CD4-positive, alpha-beta T cell (primary cell): ENCODE measurements at regions not wholly inside any gene's neighbourhood (a gene's known extent, or its start where the extent isn't known, plus 50 kb on each side); places are given as distances from the start of the nearest gene placed in this dataset.

Experiments
- ATAC-seq: fragments of 200-7000 bp; cut with Tn5 transposase; one replicate; pipeline ENCODE4 v1.10.0; 2022; ENCODE audit warnings: mild to moderate bottlenecking; ENCODE audit not compliant: poor library complexity
- CTCF ChIA-PET: fragments of 350-600 bp; sonication (Branson Sonifier 250); formaldehyde crosslinking; loops from one replicate; lab custom pipeline; 2021; ENCODE audit warnings: antibody characterized with exemption, inconsistent platforms; lab: Charles Lee
- POLR2A ChIA-PET: fragments of 350-600 bp; sonication (Branson Sonifier 250); formaldehyde crosslinking; loops from one replicate; lab custom pipeline; 2021; ENCODE audit warnings: antibody characterized with exemption, inconsistent platforms; lab: Charles Lee
- DNase-seq, 14 experiments: peaks; one replicate each; pipeline ENCODE4 v3.0.0-alpha.2; 2013 to 2020; ENCODE audit warnings: mixed read lengths in 2 of 14
- H3K27ac ChIP-seq, 2 donors: one replicate each; pipeline versions ENCODE4 v1.5.1 to v1.7.0; 2013; ENCODE audit warnings: low read length in 2 of 2, low read depth in 1 of 2, mild to moderate bottlenecking in 1 of 2
- H3K27me3 ChIP-seq, 2 experiments: 1 replicate in 1 of 2; 2 replicates in 1 of 2; pipeline versions ENCODE4 v1.6.1 to v1.7.0; 2013; ENCODE audit warnings: low read length in 2 of 2, control low read depth in 1 of 2, mild to moderate bottlenecking in 1 of 2, moderate library complexity in 1 of 2; ENCODE audit not compliant: insufficient read depth in 2 of 2, control insufficient read depth in 1 of 2
- H3K36me3 ChIP-seq: one replicate; pipeline ENCODE4 v1.6.1; 2013; ENCODE audit warnings: low read length, control low read depth; ENCODE audit not compliant: insufficient read depth
- H3K4me1 ChIP-seq: one replicate; pipeline ENCODE4 v1.6.1; 2013; ENCODE audit warnings: low read length, control low read depth; ENCODE audit not compliant: insufficient read depth
- H3K4me3 ChIP-seq: one replicate; pipeline ENCODE4 v1.5.1; 2013; ENCODE audit warnings: mild to moderate bottlenecking, low read length, moderate library complexity
- H3K9me3 ChIP-seq, 2 experiments: 1 replicate in 1 of 2; 2 replicates in 1 of 2; pipeline versions ENCODE4 v1.6.1 to v1.7.0; 2013; ENCODE audit warnings: low read length in 2 of 2, mild to moderate bottlenecking in 2 of 2, control low read depth in 1 of 2, moderate library complexity in 1 of 2; ENCODE audit not compliant: control insufficient read depth in 1 of 2, insufficient read depth in 1 of 2
- H3K27ac Mint-ChIP-seq: one replicate; pipeline ENCODE4 v1.8.0; 2020; ENCODE audit warnings: mixed read lengths
- H3K27me3 Mint-ChIP-seq: one replicate; pipeline ENCODE4 v1.8.0; 2021; ENCODE audit warnings: mixed read lengths
- H3K36me3 Mint-ChIP-seq: one replicate; pipeline ENCODE4 v1.8.0; 2021; ENCODE audit warnings: low read depth, mixed read lengths
- H3K4me1 Mint-ChIP-seq: one replicate; pipeline ENCODE4 v1.8.0; 2021; ENCODE audit warnings: low read depth, mixed read lengths
- H3K4me3 Mint-ChIP-seq: one replicate; pipeline ENCODE4 v1.8.0; 2020; ENCODE audit warnings: mild to moderate bottlenecking, mixed read lengths
- H3K9me3 Mint-ChIP-seq: one replicate; pipeline ENCODE4 v1.8.0; 2020; ENCODE audit warnings: mixed read lengths
- intact Hi-C, 2 experiments: fragments of 100-400 bp; cut with DNase I in 1 of 2; cut with micrococcal nuclease in 1 of 2; formaldehyde crosslinking; loops; one replicate each; pipeline versions ENCODE4 v1.15.1 to v1.9.0; 2023 to 2025; cut with DNase I, micrococcal nuclease
- TF ChIP-seq, protein P1 (sequence below): fragments of 200-600 bp; IDR thresholded peaks from one replicate; pipeline ENCODE4 v1.8.0; 2022; ENCODE audit warnings: antibody characterized with exemption, mild to moderate bottlenecking

DNA sequence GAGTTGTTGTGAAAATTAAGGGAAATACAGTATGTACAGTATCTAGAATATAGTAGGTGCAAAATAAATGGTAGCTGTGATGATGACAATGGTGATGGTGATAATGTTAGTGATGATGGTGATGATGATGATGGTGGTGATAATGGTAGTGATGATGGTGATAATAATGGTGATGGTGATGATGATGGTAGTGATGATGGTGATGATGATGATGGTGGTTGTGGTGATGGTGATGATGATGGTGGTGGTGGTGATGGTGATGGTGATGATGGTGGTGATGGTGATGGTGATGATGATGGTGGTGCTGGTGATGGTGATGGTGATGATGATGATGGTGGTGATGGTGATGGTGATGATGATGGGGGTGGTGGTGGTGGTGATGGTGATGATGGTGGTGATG is 91.3 kb upstream of the FOXF1 start:
- TF ChIP-seq, protein P1, sequence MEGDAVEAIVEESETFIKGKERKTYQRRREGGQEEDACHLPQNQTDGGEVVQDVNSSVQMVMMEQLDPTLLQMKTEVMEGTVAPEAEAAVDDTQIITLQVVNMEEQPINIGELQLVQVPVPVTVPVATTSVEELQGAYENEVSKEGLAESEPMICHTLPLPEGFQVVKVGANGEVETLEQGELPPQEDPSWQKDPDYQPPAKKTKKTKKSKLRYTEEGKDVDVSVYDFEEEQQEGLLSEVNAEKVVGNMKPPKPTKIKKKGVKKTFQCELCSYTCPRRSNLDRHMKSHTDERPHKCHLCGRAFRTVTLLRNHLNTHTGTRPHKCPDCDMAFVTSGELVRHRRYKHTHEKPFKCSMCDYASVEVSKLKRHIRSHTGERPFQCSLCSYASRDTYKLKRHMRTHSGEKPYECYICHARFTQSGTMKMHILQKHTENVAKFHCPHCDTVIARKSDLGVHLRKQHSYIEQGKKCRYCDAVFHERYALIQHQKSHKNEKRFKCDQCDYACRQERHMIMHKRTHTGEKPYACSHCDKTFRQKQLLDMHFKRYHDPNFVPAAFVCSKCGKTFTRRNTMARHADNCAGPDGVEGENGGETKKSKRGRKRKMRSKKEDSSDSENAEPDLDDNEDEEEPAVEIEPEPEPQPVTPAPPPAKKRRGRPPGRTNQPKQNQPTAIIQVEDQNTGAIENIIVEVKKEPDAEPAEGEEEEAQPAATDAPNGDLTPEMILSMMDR, result no peak
- H3K27ac ChIP-seq, result no peak overlapping the region
- ATAC-seq (no peak), DNase-seq (no peak)
- H3K27me3 ChIP-seq, result peaks cover 0 to 3% of the 10 kb centered on the region in 2 experiments
- Mint-ChIP-seq H3K27me3 (no peaks in the 10 kb centered on the region), H3K36me3 (no peaks in the 10 kb centered on the region), H3K9me3 (peaks cover 5% of the 10 kb centered on the region), H3K4me3 (no peak overlapping the region), H3K27ac (no peak overlapping the region), H3K4me1 (no peaks in the 10 kb centered on the region)
- H3K4me1 ChIP-seq, result no peaks in the 10 kb centered on the region
- intact Hi-C loops, result no loop called here
- ChIA-PET POLR2A (no interaction called here), CTCF (no interaction called here)
- H3K4me3 ChIP-seq, result no peak overlapping the region
- peaks cover 4 to 11% of the 10 kb centered on the region in 2 experiments for H3K9me3 ChIP-seq
- no peaks in the 10 kb centered on the region for H3K36me3 ChIP-seq

DNA sequence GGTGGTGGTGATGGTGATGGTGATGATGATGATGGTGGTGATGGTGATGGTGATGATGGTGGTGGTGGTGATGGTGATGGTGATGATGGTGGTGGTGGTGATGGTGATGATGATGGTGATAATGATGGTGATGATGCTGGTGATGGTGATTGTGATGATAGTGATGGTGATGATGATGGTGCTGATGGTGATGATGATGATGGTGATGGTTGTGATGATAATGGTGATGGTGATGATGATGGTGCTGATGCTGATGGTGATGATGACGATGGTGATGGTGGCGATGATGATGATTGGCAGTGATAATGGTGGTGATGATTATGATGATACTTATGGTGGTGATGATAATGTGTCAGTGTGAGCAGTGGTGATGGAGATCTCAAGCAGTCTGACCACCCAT is 90.8 kb upstream of the FOXF1 start:
- H3K9me3 Mint-ChIP-seq, result peaks cover 5% of the 10 kb centered on the region
- ATAC-seq (no peak), DNase-seq (no peak)
- H3K4me1 Mint-ChIP-seq, result no peaks in the 10 kb centered on the region
- H3K4me1 ChIP-seq, result no peaks in the 10 kb centered on the region
- TF ChIP-seq, protein P1, result no peak
- no peaks in the 10 kb centered on the region for H3K36me3 Mint-ChIP-seq
- POLR2A ChIA-PET, result no interaction called here
- H3K27me3 ChIP-seq, result peaks cover 0 to 3% of the 10 kb centered on the region in 2 experiments
- no peaks in the 10 kb centered on the region for H3K36me3 ChIP-seq
- intact Hi-C loops, result no loop called here
- H3K9me3 ChIP-seq, result peaks cover 4 to 11% of the 10 kb centered on the region in 2 experiments
- H3K4me3 Mint-ChIP-seq, result no peak overlapping the region
- no peak overlapping the region for H3K27ac Mint-ChIP-seq
- no peaks in the 10 kb centered on the region for H3K27me3 Mint-ChIP-seq
- no peak overlapping the region for H3K27ac ChIP-seq
- H3K4me3 ChIP-seq, result no peak overlapping the region
- CTCF ChIA-PET, result no interaction called here

DNA sequence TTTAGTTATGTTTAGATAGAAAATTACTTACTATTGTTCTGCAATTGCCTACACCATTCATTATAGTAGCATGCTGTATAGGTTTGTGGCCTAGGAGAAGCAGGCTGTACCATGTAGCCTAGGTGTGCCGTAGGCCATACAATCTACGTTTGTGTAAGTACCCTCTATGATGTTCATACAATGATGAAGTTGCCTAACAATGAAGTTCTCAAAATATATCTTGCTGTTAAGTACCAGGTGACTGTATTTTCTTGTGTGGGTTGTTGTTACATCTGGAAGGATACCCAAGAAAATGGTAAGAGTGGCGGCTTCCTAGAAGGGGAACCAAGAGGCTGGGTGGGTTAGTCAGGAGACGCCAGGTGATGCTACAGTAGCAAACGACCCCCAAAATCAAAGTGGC is 88.3 kb upstream of the FOXF1 start:
- no peaks in the 10 kb centered on the region for H3K4me1 Mint-ChIP-seq
- CTCF ChIA-PET, result no interaction called here
- intact Hi-C loops, result no loop called here

More for the DNA sequence above, 88.3 kb upstream of the FOXF1 start:
- H3K4me3 ChIP-seq, result no peak overlapping the region
- H3K27me3 ChIP-seq, result peaks cover 0 to 3% of the 10 kb centered on the region in 2 experiments
- Mint-ChIP-seq H3K27me3 (peaks cover 7% of the 10 kb centered on the region), H3K4me3 (no peak overlapping the region), H3K27ac (no peak overlapping the region), H3K9me3 (peaks cover 5% of the 10 kb centered on the region), H3K36me3 (no peaks in the 10 kb centered on the region)
- no peak overlapping the region for H3K27ac ChIP-seq
- no peaks in the 10 kb centered on the region for H3K4me1 ChIP-seq
- no peaks in the 10 kb centered on the region for H3K36me3 ChIP-seq
- ATAC-seq, result no peak
- POLR2A ChIA-PET, result no interaction called here
- TF ChIP-seq, protein P1, result no peak
- no peak for DNase-seq
- H3K9me3 ChIP-seq, result peaks cover 4 to 19% of the 10 kb centered on the region in 2 experiments
